ENCODE measurements at regions not wholly inside any gene's neighbourhood (a gene's known extent, or its start where the extent isn't known, plus 50 kb on each side); places are given as distances from the start of the nearest gene placed in this dataset.

- TF ChIP-seq CTCF (conservative IDR thresholded peaks at IDR 0.05; ENCODE audit: low read length) (no peak), EZH2phosphoT487 (IDR thresholded peaks at IDR 0.05; ENCODE audit: borderline replicate concordance, low read depth, low read length) (no peak)
Measured at GRCh38 chr9:120138955-120139354, 441.0 kb downstream of the CDK5RAP2 start.

All from OCI-LY7 (cell line).